Liver (tissue), 8 donors: ENCODE measurements at regions not wholly inside any gene's neighbourhood (a gene's known extent, or its start where the extent isn't known, plus 50 kb on each side); places are given as distances from the start of the nearest gene placed in this dataset.

Experiments used
- DNase-seq: peaks from one replicate; pipeline ENCODE4 v3.0.0-alpha.2; 2017; ENCODE audit warnings: low spot score
- H3K27ac ChIP-seq, 2 donors: one replicate each; pipeline ENCODE4 v1.7.0; 2013; ENCODE audit warnings: inconsistent platforms in 2 of 2, low read length in 2 of 2, control low read depth in 1 of 2, low read depth in 1 of 2, mild to moderate bottlenecking in 1 of 2
- H3K27me3 ChIP-seq, 4 donors: one replicate each; pipeline versions ENCODE4 v1.6.1 to v1.7.0; 2013; ENCODE audit warnings: low read length in 3 of 4, inconsistent platforms in 1 of 4, mild to moderate bottlenecking in 1 of 4, moderate library complexity in 1 of 4; ENCODE audit not compliant: control insufficient read depth in 4 of 4, insufficient read depth in 4 of 4
- H3K36me3 ChIP-seq, 4 donors: one replicate each; pipeline versions ENCODE4 v1.6.1 to v1.7.0; 2013; ENCODE audit warnings: low read length in 3 of 4, mild to moderate bottlenecking in 3 of 4, low read depth in 1 of 4, moderate library complexity in 1 of 4; ENCODE audit not compliant: control insufficient read depth in 4 of 4, insufficient read depth in 3 of 4
- H3K4me1 ChIP-seq, 4 donors: one replicate each; pipeline versions ENCODE4 v1.6.1 to v1.7.0; 2013; ENCODE audit warnings: low read length in 3 of 4, mild to moderate bottlenecking in 3 of 4, moderate library complexity in 1 of 4; ENCODE audit not compliant: control insufficient read depth in 4 of 4, insufficient read depth in 4 of 4
- H3K4me3 ChIP-seq, 3 donors: one replicate each; pipeline versions ENCODE4 v1.6.1 to v1.7.0; 2013; ENCODE audit warnings: low read length in 3 of 3, control low read depth in 1 of 3, low read depth in 1 of 3, mild to moderate bottlenecking in 1 of 3
- H3K9ac ChIP-seq, 2 donors: one replicate each; pipeline ENCODE4 v1.7.0; 2013; ENCODE audit warnings: low read length in 2 of 2, mild to moderate bottlenecking in 2 of 2, moderate library complexity in 2 of 2, control low read depth in 1 of 2, low read depth in 1 of 2
- H3K9me3 ChIP-seq, 4 donors: one replicate each; pipeline versions ENCODE4 v1.6.1 to v1.7.0; 2013; ENCODE audit warnings: low read length in 3 of 4; ENCODE audit not compliant: control insufficient read depth in 4 of 4
- EGR1 ChIP-seq, 2 donors: IDR thresholded peaks; 2 replicates each; pipeline ENCODE4 v1.6.1; 2016 to 2018; ENCODE audit warnings: antibody characterized with exemption in 2 of 2, low read depth in 2 of 2
- FOXA2 ChIP-seq: IDR thresholded peaks from 2 replicates; pipeline ENCODE4 v1.6.1; 2016; ENCODE audit warnings: antibody characterized with exemption
- GABPA ChIP-seq, 2 donors: IDR thresholded peaks in 1 of 2; conservative IDR thresholded peaks in 1 of 2; 2 replicates each; pipeline ENCODE4 v1.6.1; 2016; ENCODE audit warnings: antibody characterized with exemption in 2 of 2, mild to moderate bottlenecking in 1 of 2, moderate library complexity in 1 of 2
- HNF4A ChIP-seq, 2 donors: conservative IDR thresholded peaks; 2 replicates each; pipeline ENCODE4 v1.6.1; 2016; ENCODE audit warnings: antibody characterized with exemption in 2 of 2, mild to moderate bottlenecking in 2 of 2
- HNF4G ChIP-seq: IDR thresholded peaks from 2 replicates; pipeline ENCODE4 v1.6.1; 2016; ENCODE audit warnings: antibody characterized with exemption
- JUND ChIP-seq, 2 donors: IDR thresholded peaks; 2 replicates each; pipeline ENCODE4 v1.6.1; 2016; ENCODE audit warnings: antibody characterized with exemption in 2 of 2
- MAX ChIP-seq: IDR thresholded peaks from 2 replicates; pipeline ENCODE4 v1.6.1; 2016; ENCODE audit warnings: antibody characterized with exemption
- NR2F2 ChIP-seq: IDR thresholded peaks from 2 replicates; pipeline ENCODE4 v1.6.1; 2016; ENCODE audit warnings: antibody characterized with exemption
- REST ChIP-seq: IDR thresholded peaks from 2 replicates; pipeline ENCODE4 v1.6.1; 2016; ENCODE audit warnings: antibody characterized with exemption, mild to moderate bottlenecking
- RXRA ChIP-seq, 2 donors: IDR thresholded peaks; 2 replicates each; pipeline ENCODE4 v1.6.1; 2017 to 2018; ENCODE audit warnings: antibody characterized with exemption in 2 of 2, mild to moderate bottlenecking in 1 of 2
- SP1 ChIP-seq: IDR thresholded peaks from 2 replicates; pipeline ENCODE4 v1.6.1; 2018; ENCODE audit warnings: antibody characterized with exemption, mild to moderate bottlenecking
- TAF1 ChIP-seq: conservative IDR thresholded peaks from 2 replicates; pipeline ENCODE4 v1.6.1; 2016; ENCODE audit warnings: antibody characterized with exemption, mild to moderate bottlenecking
- YY1 ChIP-seq: IDR thresholded peaks from 2 replicates; pipeline ENCODE4 v1.6.1; 2016; ENCODE audit warnings: antibody characterized with exemption, mild to moderate bottlenecking
- WGBS: extraction: QIAGEN DNeasy Blood & Tissue Kit; methylation state at CpG from one replicate; pipeline ENCODE4 v1.1.7; 2013; 5-methylcytosine and 5-hydroxymethylcytosine counted together
- TF ChIP-seq, protein P1 (sequence below): IDR thresholded peaks from 2 replicates; pipeline ENCODE4 v1.6.1; 2016; ENCODE audit warnings: antibody characterized with exemption
- TF ChIP-seq, protein P2 (sequence below): IDR thresholded peaks from 2 replicates; pipeline ENCODE4 v1.6.1; 2016; ENCODE audit warnings: antibody characterized with exemption
- TF ChIP-seq, protein P3 (sequence below): fragments of 150-350 bp; IDR thresholded peaks from 2 replicates; pipeline ENCODE4 v1.5.1; 2017; ENCODE audit warnings: improper control_type of control experiment, low read depth, low read length; ENCODE audit not compliant: missing input control
- donor health status: healthy.
- donor health status: healthy.
- donor health status: healthy.
- donor health status: healthy.
- donor health status: healthy.

DNA sequence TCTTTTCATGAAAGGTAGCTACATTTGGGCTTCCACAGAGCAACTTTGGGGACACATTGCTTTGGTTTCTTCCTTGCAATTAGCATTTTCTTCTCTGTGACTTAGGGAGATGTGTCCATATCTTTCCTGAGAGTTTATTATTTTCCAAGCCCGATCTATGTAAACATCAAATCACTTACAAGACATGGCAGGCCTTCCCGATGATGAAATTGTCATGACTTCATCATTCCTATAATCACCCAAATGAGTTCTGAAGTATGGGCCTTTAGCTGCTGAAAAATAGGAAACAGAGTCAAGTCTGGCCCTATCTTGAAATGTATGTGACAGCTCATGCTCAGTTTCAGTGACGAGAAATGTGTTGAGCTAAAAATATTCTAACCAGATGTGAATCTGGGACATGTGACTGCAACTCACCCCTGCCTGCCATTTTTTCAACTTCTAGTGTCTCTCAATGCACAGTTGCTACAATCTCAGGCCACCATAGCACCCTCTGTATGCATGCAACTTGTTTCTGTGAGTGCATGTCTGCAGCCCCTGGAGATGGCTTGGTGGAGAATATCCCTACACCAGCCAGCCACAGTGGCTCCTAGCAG is 199.6 kb upstream of the MAF start:
- no peak for TF ChIP-seq TAF1
- TF ChIP-seq, protein P1, sequence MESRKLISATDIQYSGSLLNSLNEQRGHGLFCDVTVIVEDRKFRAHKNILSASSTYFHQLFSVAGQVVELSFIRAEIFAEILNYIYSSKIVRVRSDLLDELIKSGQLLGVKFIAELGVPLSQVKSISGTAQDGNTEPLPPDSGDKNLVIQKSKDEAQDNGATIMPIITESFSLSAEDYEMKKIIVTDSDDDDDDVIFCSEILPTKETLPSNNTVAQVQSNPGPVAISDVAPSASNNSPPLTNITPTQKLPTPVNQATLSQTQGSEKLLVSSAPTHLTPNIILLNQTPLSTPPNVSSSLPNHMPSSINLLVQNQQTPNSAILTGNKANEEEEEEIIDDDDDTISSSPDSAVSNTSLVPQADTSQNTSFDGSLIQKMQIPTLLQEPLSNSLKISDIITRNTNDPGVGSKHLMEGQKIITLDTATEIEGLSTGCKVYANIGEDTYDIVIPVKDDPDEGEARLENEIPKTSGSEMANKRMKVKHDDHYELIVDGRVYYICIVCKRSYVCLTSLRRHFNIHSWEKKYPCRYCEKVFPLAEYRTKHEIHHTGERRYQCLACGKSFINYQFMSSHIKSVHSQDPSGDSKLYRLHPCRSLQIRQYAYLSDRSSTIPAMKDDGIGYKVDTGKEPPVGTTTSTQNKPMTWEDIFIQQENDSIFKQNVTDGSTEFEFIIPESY, result no peak
- TF ChIP-seq GABPA (IDR thresholded peaks at IDR 0.05 in 1 of 2, conservative IDR thresholded peaks at IDR 0.05 in 1 of 2), result no peak
- TF ChIP-seq REST, result no peak
- TF ChIP-seq HNF4A (conservative IDR thresholded peaks at IDR 0.05), result no peak
- TF ChIP-seq MAX, result no peak
- no peak overlapping the region for H3K9ac ChIP-seq
- 70% methylated on average over 3 of the region's 3 CpGs for WGBS

DNA sequence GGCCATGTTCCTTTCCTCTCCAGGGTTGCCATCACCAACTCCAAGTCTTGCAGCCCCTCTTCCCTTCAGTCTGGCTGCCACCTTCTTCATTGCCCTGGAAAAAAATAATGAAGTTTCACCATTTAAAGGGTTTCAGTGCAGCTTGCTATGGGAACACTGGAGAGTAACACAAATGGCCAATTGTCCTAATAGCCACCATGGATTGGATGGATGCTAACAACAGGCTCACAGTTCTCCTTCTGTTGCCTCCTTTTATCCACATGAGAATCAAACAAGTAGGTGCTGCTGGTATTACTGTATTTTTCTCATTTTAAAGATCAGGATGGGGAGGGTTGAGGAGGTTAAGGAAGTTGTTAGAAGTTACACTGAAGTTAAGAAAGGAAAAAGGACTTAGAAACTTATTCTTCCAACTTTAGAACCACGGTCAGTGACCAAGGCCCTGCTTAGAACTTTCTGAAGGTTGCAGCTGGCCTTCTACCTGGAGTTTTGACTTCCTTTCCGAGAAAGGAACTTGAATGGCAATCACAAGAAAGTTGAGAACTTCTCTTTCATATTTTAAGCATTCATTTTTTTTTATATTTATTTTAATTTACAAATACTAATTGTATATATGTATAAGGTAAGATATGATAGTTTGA is 198.0 kb upstream of the MAF start:
- H3K9ac ChIP-seq, result no peak overlapping the region
- H3K36me3 ChIP-seq, result no peaks in the 10 kb centered on the region
- no peak overlapping the region for H3K4me3 ChIP-seq
- WGBS, result 90% methylated on average over 2 of the region's 2 CpGs
- no peak for DNase-seq
- no peaks in the 10 kb centered on the region for H3K27me3 ChIP-seq
- H3K4me1 ChIP-seq, result no peaks in the 10 kb centered on the region
- no peak overlapping the region for H3K27ac ChIP-seq
- no peaks in the 10 kb centered on the region for H3K9me3 ChIP-seq
- TF ChIP-seq FOXA2 (no peak), RXRA (IDR thresholded peaks at IDR 0.05) (no peak), REST (no peak), SP1 (no peak), HNF4G (no peak), GABPA (IDR thresholded peaks at IDR 0.05 in 1 of 2, conservative IDR thresholded peaks at IDR 0.05 in 1 of 2) (no peak), HNF4A (conservative IDR thresholded peaks at IDR 0.05) (no peak), EGR1 (IDR thresholded peaks at IDR 0.05; ENCODE audit: low read depth in 2 of 2) (no peak), TAF1 (no peak), JUND (IDR thresholded peaks at IDR 0.05) (no peak), NR2F2 (no peak), YY1 (no peak), MAX (no peak)
- TF ChIP-seq, protein P2, sequence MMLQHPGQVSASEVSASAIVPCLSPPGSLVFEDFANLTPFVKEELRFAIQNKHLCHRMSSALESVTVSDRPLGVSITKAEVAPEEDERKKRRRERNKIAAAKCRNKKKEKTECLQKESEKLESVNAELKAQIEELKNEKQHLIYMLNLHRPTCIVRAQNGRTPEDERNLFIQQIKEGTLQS, result no peak
- TF ChIP-seq, protein P3, sequence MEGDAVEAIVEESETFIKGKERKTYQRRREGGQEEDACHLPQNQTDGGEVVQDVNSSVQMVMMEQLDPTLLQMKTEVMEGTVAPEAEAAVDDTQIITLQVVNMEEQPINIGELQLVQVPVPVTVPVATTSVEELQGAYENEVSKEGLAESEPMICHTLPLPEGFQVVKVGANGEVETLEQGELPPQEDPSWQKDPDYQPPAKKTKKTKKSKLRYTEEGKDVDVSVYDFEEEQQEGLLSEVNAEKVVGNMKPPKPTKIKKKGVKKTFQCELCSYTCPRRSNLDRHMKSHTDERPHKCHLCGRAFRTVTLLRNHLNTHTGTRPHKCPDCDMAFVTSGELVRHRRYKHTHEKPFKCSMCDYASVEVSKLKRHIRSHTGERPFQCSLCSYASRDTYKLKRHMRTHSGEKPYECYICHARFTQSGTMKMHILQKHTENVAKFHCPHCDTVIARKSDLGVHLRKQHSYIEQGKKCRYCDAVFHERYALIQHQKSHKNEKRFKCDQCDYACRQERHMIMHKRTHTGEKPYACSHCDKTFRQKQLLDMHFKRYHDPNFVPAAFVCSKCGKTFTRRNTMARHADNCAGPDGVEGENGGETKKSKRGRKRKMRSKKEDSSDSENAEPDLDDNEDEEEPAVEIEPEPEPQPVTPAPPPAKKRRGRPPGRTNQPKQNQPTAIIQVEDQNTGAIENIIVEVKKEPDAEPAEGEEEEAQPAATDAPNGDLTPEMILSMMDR, result no peak
- TF ChIP-seq, protein P1, result no peak

More for the DNA sequence above, 199.6 kb upstream of the MAF start:
- no peak overlapping the region for H3K4me3 ChIP-seq
- no peak for DNase-seq
- H3K27me3 ChIP-seq, result no peaks in the 10 kb centered on the region
- no peak overlapping the region for H3K27ac ChIP-seq
- no peaks in the 10 kb centered on the region for H3K4me1 ChIP-seq
- H3K36me3 ChIP-seq, result no peaks in the 10 kb centered on the region
- H3K9me3 ChIP-seq, result no peaks in the 10 kb centered on the region
